ENCODE measurements at regions not wholly inside any gene's neighbourhood (a gene's known extent, or its start where the extent isn't known, plus 50 kb on each side); places are given as distances from the start of the nearest gene placed in this dataset.
A peak's percentile ranks its signal among the peaks of the same experiment; 100 is the strongest.

DNA sequence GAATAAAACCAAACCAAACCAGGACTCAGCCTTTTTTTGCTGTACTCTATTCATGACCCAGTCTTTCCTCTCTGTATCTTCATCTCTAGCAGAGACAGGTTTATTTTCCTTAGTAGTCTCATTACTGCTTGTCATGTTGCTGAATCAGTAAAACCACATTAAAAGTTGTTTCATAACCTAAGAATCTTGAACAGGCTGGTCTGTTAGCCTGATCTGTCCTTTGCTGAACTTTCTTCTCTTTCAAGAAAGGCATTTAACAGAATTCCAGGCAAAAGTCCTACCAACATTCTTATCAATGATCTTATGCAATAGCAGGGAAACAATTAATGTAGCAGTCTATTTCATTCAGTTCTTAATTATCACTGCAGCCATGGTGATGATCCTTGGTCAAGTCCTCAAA, 197.7 kb downstream of the CASP12 start:
- Histone ChIP-seq H3K4me3 (replicated peaks in 1 of 3; ENCODE audit: low read depth in 2 of 3, low read length in 3 of 3) (no peak overlapping the region), H3K4me1 (ENCODE audit: control insufficient read depth in 1 of 2, insufficient read depth in 2 of 2, low read length in 2 of 2) (peaks cover 13 to 16% of the 10 kb centered on the region in 2 donors), H3K36me3 (replicated peaks in 1 of 2; ENCODE audit: control insufficient read depth in 1 of 2, insufficient read depth in 2 of 2, low read length in 2 of 2) (no peaks in the 10 kb centered on the region), H4K20me1 (ENCODE audit: insufficient read depth, low read length) (no peaks in the 10 kb centered on the region), H3K79me2 (ENCODE audit: insufficient read depth, low read length) (no peaks in the 10 kb centered on the region), H3K27ac (ENCODE audit: low read depth in 1 of 2, low read length in 2 of 2) (no peak overlapping the region), H3K27me3 (ENCODE audit: control insufficient read depth in 2 of 2, insufficient read depth in 2 of 2, low read length in 2 of 2) (no peaks in the 10 kb centered on the region), H2AFZ (ENCODE audit: insufficient read depth, low read depth, low read length, poor library complexity, severe bottlenecking) (peak overlapping the region; percentile 32), H3K9ac (ENCODE audit: insufficient read depth, low read length, poor library complexity, severe bottlenecking) (no peak overlapping the region), H3K9me3 (replicated peaks in 1 of 2; ENCODE audit: control insufficient read depth in 1 of 2, insufficient read depth in 1 of 2, low read length in 2 of 2) (no peaks in the 10 kb centered on the region), H3K4me2 (replicated peaks; ENCODE audit: extremely low read depth, low read length, poor library complexity, severe bottlenecking) (no peak overlapping the region)
- peaks cover 0 to 2% of the 10 kb centered on the region in 2 donors for H3K36me3 Mint-ChIP-seq
- intact Hi-C loops (cut with micrococcal nuclease): no loop called here
- no peaks in the 10 kb centered on the region for H3K27me3 Mint-ChIP-seq (ENCODE audit: low read depth in 3 of 3)
- peaks cover 0 to 2% (median 0%) of the 10 kb centered on the region in 7 donors for H3K9me3 Mint-ChIP-seq
- peaks cover 25% of the 10 kb centered on the region for H3K4me1 Mint-ChIP-seq
- H3K27ac Mint-ChIP-seq: no peak overlapping the region
- H3K4me3 Mint-ChIP-seq: no peak overlapping the region
- no peak for TF ChIP-seq CTCF (IDR thresholded peaks at IDR 0.05)
- DNase-seq: no peak

DNA sequence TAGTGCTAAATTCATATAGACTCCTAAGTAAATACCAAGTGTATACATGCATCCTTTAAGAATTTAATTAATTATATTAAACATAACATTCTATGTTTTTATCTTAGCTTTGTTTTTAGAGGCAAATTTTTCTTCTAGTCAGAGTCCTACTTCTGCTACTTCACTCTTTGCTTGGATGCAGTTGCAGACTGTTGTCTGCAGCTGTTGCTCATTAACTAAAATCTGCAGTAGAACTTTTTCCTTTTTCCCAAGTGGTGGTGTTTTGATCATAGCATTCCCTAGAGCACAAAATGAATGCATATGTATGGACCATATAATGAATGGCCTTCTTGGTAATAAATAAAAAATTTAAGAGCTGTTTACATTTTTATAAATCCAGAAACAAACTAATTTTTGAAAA, 198.3 kb downstream of the CASP12 start:
- no peak overlapping the region for H2AFZ ChIP-seq (ENCODE audit: insufficient read depth, low read depth, low read length, poor library complexity, severe bottlenecking)
- DNase-seq: no peak
- H3K9ac ChIP-seq (ENCODE audit: insufficient read depth, low read length, poor library complexity, severe bottlenecking): no peak overlapping the region
- Mint-ChIP-seq H3K4me1 (peaks cover 25% of the 10 kb centered on the region), H3K27ac (no peak overlapping the region), H3K9me3 (peaks cover 0 to 2% (median 0%) of the 10 kb centered on the region in 7 donors), H3K27me3 (ENCODE audit: low read depth in 3 of 3) (no peaks in the 10 kb centered on the region), H3K36me3 (peaks cover 0 to 2% of the 10 kb centered on the region in 2 donors), H3K4me3 (no peak overlapping the region)
- H3K36me3 ChIP-seq (replicated peaks in 1 of 2; ENCODE audit: control insufficient read depth in 1 of 2, insufficient read depth in 2 of 2, low read length in 2 of 2): no peaks in the 10 kb centered on the region
- intact Hi-C loops (cut with micrococcal nuclease): no loop called here
- peaks cover 12 to 16% of the 10 kb centered on the region in 2 donors for H3K4me1 ChIP-seq (ENCODE audit: control insufficient read depth in 1 of 2, insufficient read depth in 2 of 2, low read length in 2 of 2)
- no peaks in the 10 kb centered on the region for H3K9me3 ChIP-seq (replicated peaks in 1 of 2; ENCODE audit: control insufficient read depth in 1 of 2, insufficient read depth in 1 of 2, low read length in 2 of 2)
- no peak overlapping the region for H3K27ac ChIP-seq (ENCODE audit: low read depth in 1 of 2, low read length in 2 of 2)
- H3K4me3 ChIP-seq (replicated peaks in 1 of 3; ENCODE audit: low read depth in 2 of 3, low read length in 3 of 3): no peak overlapping the region
- no peak for TF ChIP-seq CTCF (IDR thresholded peaks at IDR 0.05)
- H3K27me3 ChIP-seq (ENCODE audit: control insufficient read depth in 2 of 2, insufficient read depth in 2 of 2, low read length in 2 of 2): no peaks in the 10 kb centered on the region
- H4K20me1 ChIP-seq (ENCODE audit: insufficient read depth, low read length): no peaks in the 10 kb centered on the region
- no peaks in the 10 kb centered on the region for H3K79me2 ChIP-seq (ENCODE audit: insufficient read depth, low read length)
- no peak overlapping the region for H3K4me2 ChIP-seq (replicated peaks; ENCODE audit: extremely low read depth, low read length, poor library complexity, severe bottlenecking)

Data from CD14-positive monocyte (primary cell).